Astrocyte (in vitro differentiated cells and primary cell): ENCODE measurements at regions not wholly inside any gene's neighbourhood (a gene's known extent, or its start where the extent isn't known, plus 50 kb on each side); places are given as distances from the start of the nearest gene placed in this dataset.

Experiments used
- CTCF ChIP-seq: IDR thresholded peaks from 2 replicates; pipeline ENCODE4 v1.5.1; 2011; ENCODE audit warnings: low read depth, mild to moderate bottlenecking, inconsistent platforms, low read length, moderate library complexity; ENCODE audit not compliant: insufficient read depth
- EZH2 ChIP-seq: IDR thresholded peaks from 2 replicates; pipeline ENCODE4 v1.6.1; 2012; ENCODE audit warnings: mild to moderate bottlenecking, low read length, inconsistent platforms; ENCODE audit not compliant: insufficient read depth

- TF ChIP-seq CTCF, result no peak
- no peak for TF ChIP-seq EZH2
Observed at GRCh38 chr2:228793116-228793515, 478.0 kb downstream of the PID1 start.
